Caki2 (cell line): ENCODE measurements at regions not wholly inside any gene's neighbourhood (a gene's known extent, or its start where the extent isn't known, plus 50 kb on each side); places are given as distances from the start of the nearest gene placed in this dataset.
A peak's percentile ranks its signal among the peaks of the same experiment; 100 is the strongest.
"Not testable (repeated sequence)": the region's sequence is repeated elsewhere in the genome, so short reads cannot be mapped to it uniquely, and the experiment has no call there.

ENCODE experiments used
- DNase-seq: peaks from one replicate; pipeline ENCODE4 v3.0.0-alpha.2; 2015; ENCODE audit warnings: low read depth
- in situ Hi-C: cut with HindIII; loops from 2 replicates; pipeline ENCODE4 v1.10.0; 2016; ENCODE audit warnings: low sequenced_read_pairs, low pct_unique_long_range_greater_than_20kb, mixed read lengths

DNA sequence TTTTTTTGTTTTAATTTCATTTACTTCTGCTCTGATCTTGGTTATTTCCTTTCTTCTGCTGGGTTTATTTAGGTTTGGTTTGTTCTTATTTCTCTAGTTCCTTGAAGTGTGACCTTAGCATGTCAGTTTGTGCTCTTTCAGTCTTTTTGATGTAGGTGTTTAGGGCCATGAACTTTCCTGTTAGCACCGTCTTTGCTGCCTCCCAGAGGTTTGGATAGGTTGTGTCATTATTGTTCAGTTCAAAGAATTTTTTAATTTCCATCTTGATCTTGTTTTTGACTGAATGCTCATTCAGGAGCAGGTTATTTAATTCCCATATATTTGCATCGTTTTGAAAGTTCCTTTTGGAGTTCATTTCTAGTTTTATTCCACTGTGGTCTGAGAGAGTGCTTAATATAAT is 539.0 kb upstream of the ZP4 start:
- in situ Hi-C loops = not testable (repeated sequence)
- DNase-seq = peak; percentile 6

DNA sequence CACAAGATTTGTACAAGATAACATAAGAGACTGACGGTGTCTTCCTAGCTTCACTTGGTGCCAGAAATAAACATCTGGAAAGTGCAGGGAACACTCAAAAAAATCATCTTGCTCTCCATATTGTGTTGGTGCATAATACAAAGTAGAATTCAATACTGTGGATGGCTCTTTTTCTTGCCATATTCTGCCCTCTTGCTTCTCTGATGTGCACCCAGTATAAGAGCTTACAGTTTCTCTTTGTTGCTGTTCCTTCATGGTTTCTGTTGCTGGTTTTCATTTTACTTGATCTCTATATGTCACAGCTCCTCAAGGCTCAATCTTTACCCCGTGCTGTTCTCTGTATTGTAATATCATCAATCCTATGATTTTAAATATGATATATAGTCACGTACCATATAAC is 528.5 kb upstream of the ZP4 start:
- in situ Hi-C loops = no loop called here
- no peak for DNase-seq

DNA sequence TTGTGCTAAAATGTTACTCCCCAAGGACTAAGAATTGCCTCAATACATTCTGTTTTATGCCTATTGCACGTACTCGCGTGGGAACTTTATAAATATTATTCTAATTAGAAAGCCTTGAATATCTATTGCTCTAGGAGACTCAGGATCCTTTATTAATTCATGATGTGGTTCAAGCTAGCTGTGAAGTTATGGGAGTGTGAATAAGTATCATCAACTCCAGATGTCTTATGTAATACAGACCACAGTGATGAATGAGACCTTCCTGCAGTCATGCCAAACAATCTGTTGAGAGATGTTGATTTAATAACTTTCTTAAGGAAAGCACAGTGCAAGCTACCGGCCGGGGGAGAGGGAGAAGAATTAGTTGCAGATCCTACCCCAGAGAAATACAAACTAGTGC is 519.2 kb upstream of the ZP4 start:
- in situ Hi-C loops = no loop called here
- DNase-seq = peak; percentile 51

DNA sequence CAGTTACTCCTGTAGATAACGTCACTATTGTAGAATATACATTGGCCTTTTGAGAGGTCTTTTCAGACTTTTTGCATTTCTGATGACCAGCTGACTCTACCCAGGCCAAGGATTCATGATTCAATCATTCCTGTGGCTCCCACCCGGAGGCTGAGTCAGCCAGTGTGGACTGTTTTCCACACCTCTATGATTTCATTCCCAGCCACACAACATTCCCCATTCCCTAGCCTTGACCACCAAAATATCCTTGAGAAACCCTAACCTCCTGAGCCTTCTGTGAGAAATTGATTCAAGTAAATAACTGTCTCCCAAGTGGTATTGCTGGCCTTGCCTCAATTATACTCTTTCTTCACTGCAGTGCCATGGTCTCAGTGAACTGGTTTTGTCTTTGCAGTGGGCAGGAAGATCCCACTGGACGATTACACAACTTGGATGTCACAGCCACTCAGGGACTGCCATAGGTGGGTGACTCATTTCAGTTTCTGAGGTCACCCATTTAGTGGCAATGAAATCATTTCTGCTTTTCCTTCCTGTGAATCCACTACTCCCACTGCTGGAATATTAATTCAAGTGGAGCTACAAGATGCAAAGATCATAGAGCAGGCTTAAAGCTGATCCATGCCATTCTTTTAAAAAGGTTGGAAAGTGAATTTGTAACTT is 518.6 kb upstream of the ZP4 start:
- peak; percentile 96 for DNase-seq
- in situ Hi-C loops = no loop called here

- DNase-seq = no peak
- in situ Hi-C loops = no loop called here
These were observed 518.0 kb upstream of the ZP4 start for GRCh38 chr1:238408737-238409136.

DNA sequence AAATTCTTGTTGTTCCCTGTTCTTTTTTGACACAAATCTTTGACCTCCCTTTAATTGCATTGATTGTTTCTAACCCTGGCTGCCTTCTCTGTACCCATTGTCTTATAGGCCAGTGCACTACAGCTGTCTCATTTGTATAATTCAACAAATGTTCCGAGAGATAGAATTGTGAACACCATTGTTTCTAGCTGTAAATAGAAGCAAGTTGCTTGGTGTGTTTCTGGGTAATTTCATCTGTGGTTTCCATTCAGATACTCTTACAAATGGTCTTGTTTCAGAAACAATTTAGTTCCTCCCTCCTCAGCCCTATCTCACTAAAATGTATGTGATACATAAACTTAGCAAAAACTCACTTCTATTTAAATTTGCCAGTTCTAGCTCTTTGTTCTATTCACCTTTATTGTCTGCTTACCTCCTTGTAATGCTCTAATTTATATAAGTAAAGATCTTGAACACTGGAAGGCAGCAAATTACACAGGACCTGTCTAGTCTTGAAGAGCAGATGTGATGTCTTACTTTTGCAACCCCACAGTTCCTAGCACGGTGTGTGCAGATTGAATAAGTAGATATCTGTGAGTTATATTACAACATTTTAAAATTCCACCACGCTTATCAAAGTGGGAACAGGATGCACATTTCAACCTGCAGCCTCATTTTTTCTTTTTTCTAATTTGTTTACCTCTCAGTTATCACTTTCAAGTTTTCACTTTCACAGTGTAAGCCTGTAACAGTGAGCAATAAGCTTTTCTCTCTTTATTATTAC is 515.6 kb upstream of the ZP4 start:
- in situ Hi-C loops = no loop called here
- no peak for DNase-seq

DNA sequence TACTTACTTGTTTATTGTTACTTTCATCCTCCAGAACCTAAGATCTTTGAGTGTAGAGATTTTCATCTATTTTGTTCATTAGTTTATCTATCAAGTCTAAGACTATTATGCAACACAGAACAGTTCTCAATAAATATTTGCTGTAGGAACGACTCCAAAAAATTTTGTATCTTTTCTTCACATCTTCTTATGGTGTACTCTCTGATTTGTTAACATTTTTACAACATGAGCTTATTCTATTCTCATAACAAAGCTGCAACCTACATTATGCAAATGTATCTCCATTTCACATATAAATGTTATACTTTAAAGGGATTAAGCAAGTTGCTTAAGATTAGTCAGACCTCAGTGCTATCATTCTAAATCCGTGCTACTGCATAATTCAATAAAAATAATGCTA is 514.2 kb upstream of the ZP4 start:
- in situ Hi-C loops = no loop called here
- no peak for DNase-seq

DNA sequence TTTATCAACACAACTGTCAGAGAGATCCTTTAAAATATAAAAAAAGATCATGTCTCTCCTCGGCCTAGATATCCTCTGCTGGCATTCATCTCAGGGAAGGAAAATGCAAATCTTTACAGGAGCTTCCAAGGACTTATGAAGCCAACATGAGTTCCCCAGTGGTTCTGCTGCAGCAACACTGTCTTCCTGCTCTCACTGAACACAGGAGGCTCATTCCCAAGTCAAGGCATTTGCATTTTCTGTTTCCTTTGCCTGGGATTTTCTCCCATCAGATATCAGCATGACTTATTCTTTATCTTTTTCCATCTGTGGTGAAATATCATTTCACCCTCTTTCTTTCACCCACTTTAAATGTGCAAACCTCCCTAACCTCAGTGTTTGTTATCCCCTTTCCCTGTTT is 513.8 kb upstream of the ZP4 start:
- in situ Hi-C loops = no loop called here
- no peak for DNase-seq

- in situ Hi-C loops = no loop called here
- DNase-seq = no peak
These were observed 510.4 kb upstream of the ZP4 start for GRCh38 chr1:238401144-238401543.

GRCh38 chr1:238399558-238399957 is 508.8 kb upstream of the ZP4 start:
- in situ Hi-C loops = no loop called here
- DNase-seq = no peak

DNA sequence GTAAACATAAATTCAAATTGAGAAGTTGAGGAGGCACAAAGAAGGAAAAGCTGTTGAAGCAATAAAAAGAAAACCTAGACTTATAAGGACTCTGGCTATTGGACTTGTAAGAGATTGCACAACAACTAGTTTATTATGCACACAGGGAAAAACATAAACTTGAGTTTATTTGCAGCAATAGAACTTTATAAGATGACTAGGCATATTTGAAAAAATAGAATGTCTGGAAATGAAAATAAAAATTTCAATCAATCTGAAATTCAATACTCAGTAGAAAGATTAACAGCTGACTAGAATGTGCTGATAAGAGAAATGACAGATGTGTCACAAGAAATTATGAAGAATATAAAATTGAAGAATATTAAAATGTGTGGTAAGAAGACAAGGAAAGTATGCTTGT is 505.4 kb upstream of the ZP4 start:
- DNase-seq = no peak
- in situ Hi-C loops = no loop called here

GRCh38 chr1:238384381-238384780 is 493.7 kb upstream of the ZP4 start:
- in situ Hi-C loops = no loop called here
- no peak for DNase-seq

DNA sequence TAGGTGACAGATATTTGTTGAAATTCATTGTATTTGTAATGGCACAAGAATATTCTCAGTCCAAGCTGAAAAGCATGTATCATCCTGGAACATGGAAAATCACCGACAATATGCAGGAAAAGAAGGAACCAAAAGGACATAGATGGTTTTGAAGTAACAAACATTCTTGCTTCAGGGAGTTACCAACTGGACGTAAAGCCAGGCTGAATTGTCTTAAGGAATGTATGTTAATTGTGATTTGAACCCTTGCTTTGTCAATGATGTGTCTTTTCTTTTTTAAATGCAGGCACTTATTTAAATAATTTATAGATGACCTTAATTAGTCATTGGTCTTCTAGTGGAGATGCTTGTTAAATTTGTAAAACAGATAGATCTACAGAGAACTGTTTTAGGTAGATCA is 489.4 kb upstream of the ZP4 start:
- in situ Hi-C loops = no loop called here
- no peak for DNase-seq

- DNase-seq, in situ Hi-C loops: not testable (repeated sequence)
These were observed 488.7 kb upstream of the ZP4 start for GRCh38 chr1:238379446-238379845.

DNA sequence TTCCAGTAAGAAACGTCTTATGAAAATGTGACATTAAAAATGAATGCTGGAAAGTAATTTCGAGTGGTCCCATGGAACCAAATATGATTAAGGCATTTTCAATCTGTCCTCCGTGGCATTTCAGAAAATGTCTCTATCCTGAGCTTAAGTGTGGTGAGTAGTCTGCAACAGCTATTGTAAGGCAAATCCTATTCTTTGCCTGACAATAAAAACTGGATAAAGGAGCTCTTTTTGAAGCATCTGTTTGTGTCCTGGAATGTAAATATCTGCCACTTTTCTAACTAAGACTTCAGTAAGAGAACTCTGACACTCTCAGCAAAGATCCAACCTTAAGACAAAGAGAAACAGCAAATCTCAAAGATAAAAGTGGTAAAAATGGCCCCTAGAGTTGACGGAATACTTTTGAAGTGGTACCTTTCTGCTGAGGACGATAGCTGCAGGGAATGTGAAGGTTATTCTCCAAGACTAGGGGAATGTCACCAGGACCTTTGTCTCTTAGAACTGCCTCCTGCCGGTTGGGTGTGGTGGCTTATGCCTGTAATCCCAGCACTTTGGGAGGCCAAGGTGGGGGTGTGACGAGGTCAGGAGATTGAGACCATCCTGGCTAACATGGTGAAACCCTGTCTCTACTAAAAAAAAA is 486.7 kb upstream of the ZP4 start:
- in situ Hi-C loops = no loop called here
- DNase-seq = no peak

GRCh38 chr1:238370599-238370998 is 479.9 kb upstream of the ZP4 start:
- DNase-seq = no peak
- in situ Hi-C loops = no loop called here

DNA sequence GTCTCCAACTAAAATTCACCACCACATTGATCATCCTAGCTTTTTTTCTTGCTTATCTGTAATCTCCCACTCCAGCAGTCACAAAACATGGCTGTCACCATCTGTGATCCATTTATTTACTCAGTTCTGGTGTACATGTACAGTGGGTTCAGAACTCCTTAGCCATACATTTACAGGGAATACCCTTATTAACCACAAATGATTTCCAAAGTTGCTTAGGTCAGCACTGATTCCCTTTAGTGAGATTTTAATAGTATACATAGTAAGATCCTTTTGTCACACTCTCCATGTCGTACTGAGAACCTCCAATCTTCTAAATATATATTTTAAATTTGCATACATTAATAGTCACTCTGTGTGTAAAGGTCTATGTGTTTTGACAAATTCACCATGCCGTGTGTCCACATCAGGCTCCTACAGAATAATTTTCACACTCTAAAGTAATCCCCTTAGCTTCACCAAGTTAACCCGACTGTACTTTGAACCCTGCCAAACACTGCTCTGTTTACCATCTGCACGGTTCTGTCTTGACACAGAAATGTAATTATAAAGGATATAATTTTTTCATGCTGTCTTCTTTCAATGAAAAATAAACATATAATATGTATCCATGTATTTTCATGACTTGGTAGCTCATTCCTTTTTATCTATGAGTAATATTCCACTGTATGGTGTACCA is 473.6 kb upstream of the ZP4 start:
- no peak for DNase-seq
- in situ Hi-C loops = no loop called here

DNA sequence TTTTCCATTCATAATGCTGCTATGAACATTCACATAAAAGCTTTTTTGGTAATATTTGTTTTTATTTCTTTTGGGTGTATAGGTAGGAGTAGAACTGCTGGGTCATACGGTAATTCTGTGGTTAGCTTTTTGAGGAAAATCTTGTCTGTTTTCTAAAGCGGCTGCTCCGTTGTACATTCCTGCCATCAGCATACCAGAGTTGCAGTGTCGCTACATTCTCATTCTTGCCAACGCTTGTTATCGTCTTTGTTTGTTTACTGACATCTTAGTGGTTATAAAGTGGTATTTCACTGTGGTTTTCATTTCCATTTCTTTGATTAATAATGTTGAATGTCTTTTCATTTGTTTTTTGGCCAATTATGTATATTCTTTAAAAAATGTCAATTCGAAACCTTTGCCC is 469.8 kb upstream of the ZP4 start:
- DNase-seq = no peak
- in situ Hi-C loops = no loop called here

GRCh38 chr1:238350471-238350870 is 459.7 kb upstream of the ZP4 start:
- no peak for DNase-seq
- in situ Hi-C loops = no loop called here
